ENCODE measurements at regions not wholly inside any gene's neighbourhood (a gene's known extent, or its start where the extent isn't known, plus 50 kb on each side); places are given as distances from the start of the nearest gene placed in this dataset.

DNA sequence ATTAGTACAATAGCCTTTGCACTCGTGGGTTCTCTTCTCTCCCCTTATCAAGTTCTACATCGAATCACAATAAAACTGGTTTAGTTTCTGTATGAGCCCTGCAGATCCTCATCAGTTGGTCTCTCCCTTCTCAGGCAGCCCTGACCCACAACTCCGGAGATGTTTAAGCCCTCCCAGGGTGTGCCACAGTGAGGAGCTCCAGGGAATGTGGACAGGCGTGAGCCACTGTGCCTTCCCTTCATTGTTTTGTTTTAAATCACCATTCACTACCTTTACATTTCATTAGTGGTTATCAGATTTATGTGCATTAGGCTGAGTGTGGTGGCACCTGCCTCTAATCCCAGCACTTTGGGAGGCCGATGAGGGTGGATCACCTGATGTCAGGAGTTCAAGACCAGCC lies 133.2 kb downstream of the LARP7 start (continued):
- TF ChIP-seq, protein P1, sequence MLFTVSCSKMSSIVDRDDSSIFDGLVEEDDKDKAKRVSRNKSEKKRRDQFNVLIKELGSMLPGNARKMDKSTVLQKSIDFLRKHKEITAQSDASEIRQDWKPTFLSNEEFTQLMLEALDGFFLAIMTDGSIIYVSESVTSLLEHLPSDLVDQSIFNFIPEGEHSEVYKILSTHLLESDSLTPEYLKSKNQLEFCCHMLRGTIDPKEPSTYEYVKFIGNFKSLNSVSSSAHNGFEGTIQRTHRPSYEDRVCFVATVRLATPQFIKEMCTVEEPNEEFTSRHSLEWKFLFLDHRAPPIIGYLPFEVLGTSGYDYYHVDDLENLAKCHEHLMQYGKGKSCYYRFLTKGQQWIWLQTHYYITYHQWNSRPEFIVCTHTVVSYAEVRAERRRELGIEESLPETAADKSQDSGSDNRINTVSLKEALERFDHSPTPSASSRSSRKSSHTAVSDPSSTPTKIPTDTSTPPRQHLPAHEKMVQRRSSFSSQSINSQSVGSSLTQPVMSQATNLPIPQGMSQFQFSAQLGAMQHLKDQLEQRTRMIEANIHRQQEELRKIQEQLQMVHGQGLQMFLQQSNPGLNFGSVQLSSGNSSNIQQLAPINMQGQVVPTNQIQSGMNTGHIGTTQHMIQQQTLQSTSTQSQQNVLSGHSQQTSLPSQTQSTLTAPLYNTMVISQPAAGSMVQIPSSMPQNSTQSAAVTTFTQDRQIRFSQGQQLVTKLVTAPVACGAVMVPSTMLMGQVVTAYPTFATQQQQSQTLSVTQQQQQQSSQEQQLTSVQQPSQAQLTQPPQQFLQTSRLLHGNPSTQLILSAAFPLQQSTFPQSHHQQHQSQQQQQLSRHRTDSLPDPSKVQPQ (CRISPR knock-in tag; IDR thresholded peaks at IDR 0.05; ENCODE audit: borderline replicate concordance): no peak
- no peak for TF ChIP-seq ZNF77 (CRISPR knock-in tag; IDR thresholded peaks at IDR 0.05)

DNA sequence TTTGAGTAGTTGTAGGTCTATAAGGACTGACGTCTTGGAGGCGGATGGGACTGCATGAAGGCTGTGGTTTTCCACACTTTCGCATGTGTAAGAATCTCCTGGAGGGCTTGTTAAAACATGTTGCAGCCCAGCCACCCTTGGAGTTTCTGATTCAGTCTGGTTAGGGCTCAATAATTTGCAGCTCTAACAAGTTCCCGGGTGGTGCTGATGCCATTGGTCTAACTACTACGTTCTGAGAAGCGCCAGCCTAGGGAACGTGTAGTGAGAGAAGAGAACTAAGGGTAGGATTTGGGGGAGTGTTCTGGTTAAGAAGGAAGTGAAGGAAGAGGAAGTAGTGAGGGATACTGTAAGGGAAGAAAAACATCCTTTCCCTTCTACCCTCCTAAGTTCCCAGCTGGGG lies 138.9 kb downstream of the LARP7 start:
- Histone ChIP-seq H4K20me1 (replicated peaks; ENCODE audit: control insufficient read depth, insufficient read depth, low read length) (no peaks in the 10 kb centered on the region), H3K9me1 (ENCODE audit: control insufficient read depth, insufficient read depth, low read length) (no peaks in the 10 kb centered on the region), H3K27ac (ENCODE audit: extremely low read depth, low read depth, low read length) (no peak overlapping the region), H3K4me1 (replicated peaks in 1 of 2; ENCODE audit: control insufficient read depth in 2 of 2, insufficient read depth in 2 of 2, low read length in 2 of 2) (no peaks in the 10 kb centered on the region), H3K4me2 (ENCODE audit: insufficient read depth, low read length) (no peak overlapping the region), H3K9ac (ENCODE audit: insufficient read depth in 1 of 2, low read depth in 2 of 2, low read length in 2 of 2) (no peak overlapping the region), H3K36me3 (ENCODE audit: control insufficient read depth, insufficient read depth, low read length) (no peaks in the 10 kb centered on the region), H2AFZ (ENCODE audit: low read depth, low read length) (no peak overlapping the region), H3K4me3 (no peak overlapping the region), H3K9me3 (replicated peaks; ENCODE audit: control insufficient read depth, insufficient read depth, low read depth, low read length) (no peaks in the 10 kb centered on the region), H3K27me3 (ENCODE audit: control insufficient read depth in 2 of 2, insufficient read depth in 2 of 2, low read length in 2 of 2) (peaks cover 0 to 4% of the 10 kb centered on the region in 2 experiments; a peak in 3 of 5 replicates), H3K79me2 (ENCODE audit: control insufficient read depth, insufficient read depth, low read length) (no peaks in the 10 kb centered on the region)
- in situ Hi-C loops (cut with MboI) (no loop called here), intact Hi-C loops (cut with micrococcal nuclease) (no loop called here)
- no peak for FAIRE-seq
- no TSS peak for BruUV-seq (replicated peaks)
- ATAC-seq: no peak
- POLR2A ChIA-PET: no interaction called here
- TF ChIP-seq, protein P2, sequence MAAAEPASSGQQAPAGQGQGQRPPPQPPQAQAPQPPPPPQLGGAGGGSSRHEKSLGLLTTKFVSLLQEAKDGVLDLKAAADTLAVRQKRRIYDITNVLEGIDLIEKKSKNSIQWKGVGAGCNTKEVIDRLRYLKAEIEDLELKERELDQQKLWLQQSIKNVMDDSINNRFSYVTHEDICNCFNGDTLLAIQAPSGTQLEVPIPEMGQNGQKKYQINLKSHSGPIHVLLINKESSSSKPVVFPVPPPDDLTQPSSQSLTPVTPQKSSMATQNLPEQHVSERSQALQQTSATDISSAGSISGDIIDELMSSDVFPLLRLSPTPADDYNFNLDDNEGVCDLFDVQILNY (CRISPR knock-in tag; IDR thresholded peaks at IDR 0.05): no peak
- TF ChIP-seq SREBF2 (CRISPR knock-in tag; IDR thresholded peaks at IDR 0.05): no peak
- TF ChIP-seq, protein P3, sequence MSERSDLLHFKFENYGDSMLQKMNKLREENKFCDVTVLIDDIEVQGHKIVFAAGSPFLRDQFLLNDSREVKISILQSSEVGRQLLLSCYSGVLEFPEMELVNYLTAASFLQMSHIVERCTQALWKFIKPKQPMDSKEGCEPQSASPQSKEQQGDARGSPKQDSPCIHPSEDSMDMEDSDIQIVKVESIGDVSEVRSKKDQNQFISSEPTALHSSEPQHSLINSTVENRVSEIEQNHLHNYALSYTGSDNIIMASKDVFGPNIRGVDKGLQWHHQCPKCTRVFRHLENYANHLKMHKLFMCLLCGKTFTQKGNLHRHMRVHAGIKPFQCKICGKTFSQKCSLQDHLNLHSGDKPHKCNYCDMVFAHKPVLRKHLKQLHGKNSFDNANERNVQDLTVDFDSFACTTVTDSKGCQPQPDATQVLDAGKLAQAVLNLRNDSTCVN (CRISPR knock-in tag; IDR thresholded peaks at IDR 0.05): no peak
- TF ChIP-seq ZNF431 (CRISPR knock-in tag; IDR thresholded peaks at IDR 0.05): no peak
- no peak for TF ChIP-seq MCM5 (IDR thresholded peaks at IDR 0.05; ENCODE audit: low read depth)
- TF ChIP-seq DIDO1 (tag; IDR thresholded peaks at IDR 0.05; ENCODE audit: low read depth): no peak
- TF ChIP-seq BRCA1 (IDR thresholded peaks at IDR 0.05): no peak
- no peak for TF ChIP-seq BRCA1 (CRISPR knock-in tag; IDR thresholded peaks at IDR 0.05)
- no peak for TF ChIP-seq TEAD1 (CRISPR knock-in tag; IDR thresholded peaks at IDR 0.05)
- no peak for TF ChIP-seq ZNF3 (CRISPR knock-in tag; IDR thresholded peaks at IDR 0.05)
- CTCF ChIA-PET (ENCODE audit: low intra/inter-chr PET ratio): no interaction called here
- no peak for DNase-seq (ENCODE audit: extremely low read depth in 1 of 4, low spot score in 3 of 4)
- under 1% methylated on average over 7 of the region's 7 CpGs for WGBS (ENCODE audit: insufficient coverage, low coverage, missing lambda C conversion rate)
